CD14-positive monocyte (primary cell): ENCODE measurements at regions not wholly inside any gene's neighbourhood (a gene's known extent, or its start where the extent isn't known, plus 50 kb on each side); places are given as distances from the start of the nearest gene placed in this dataset.

Experiments used
- DNase-seq, 3 donors: peaks; one replicate each; pipeline ENCODE4 v3.0.0-alpha.2; 2011 to 2022
- H2AFZ ChIP-seq: 2 replicates; pipeline ENCODE4 v1.6.0; 2012; ENCODE audit warnings: mild to moderate bottlenecking, low read depth, low read length, inconsistent platforms; ENCODE audit not compliant: insufficient read depth, poor library complexity, severe bottlenecking
- H3K27ac ChIP-seq, 2 donors: 1 replicate in 1 of 2; 2 replicates in 1 of 2; pipeline ENCODE4 v1.5.1; 2012 to 2013; ENCODE audit warnings: low read length in 2 of 2, control low read depth in 1 of 2, inconsistent platforms in 1 of 2, low read depth in 1 of 2, mild to moderate bottlenecking in 1 of 2
- H3K27me3 ChIP-seq, 2 donors: one replicate each; pipeline versions ENCODE4 v1.6.0 to v1.6.1; 2011 to 2013; ENCODE audit warnings: low read length in 2 of 2; ENCODE audit not compliant: control insufficient read depth in 2 of 2, insufficient read depth in 2 of 2
- H3K36me3 ChIP-seq, 2 donors: replicated peaks in 1 of 2; 1 replicate in 1 of 2; 2 replicates in 1 of 2; pipeline versions ENCODE4 v1.5.1 to v1.6.1; 2012 to 2013; ENCODE audit warnings: low read length in 2 of 2, control low read depth in 1 of 2, inconsistent platforms in 1 of 2, mild to moderate bottlenecking in 1 of 2; ENCODE audit not compliant: insufficient read depth in 2 of 2, control insufficient read depth in 1 of 2
- H3K4me1 ChIP-seq, 2 donors: 1 replicate in 1 of 2; 2 replicates in 1 of 2; pipeline versions ENCODE4 v1.5.1 to v1.6.1; 2012 to 2013; ENCODE audit warnings: low read length in 2 of 2, control low read depth in 1 of 2, inconsistent platforms in 1 of 2, mild to moderate bottlenecking in 1 of 2, moderate library complexity in 1 of 2; ENCODE audit not compliant: insufficient read depth in 2 of 2, control insufficient read depth in 1 of 2
- H3K4me2 ChIP-seq: replicated peaks from 2 replicates; pipeline ENCODE3; 2012; ENCODE audit warnings: low read length, moderate library complexity, mild to moderate bottlenecking; ENCODE audit not compliant: poor library complexity, severe bottlenecking; ENCODE audit errors: extremely low read depth
- H3K4me3 ChIP-seq, 3 experiments: fragments of 200-600 bp in 1 of 3; sonication (generic) in 1 of 3; replicated peaks in 1 of 3; 1 replicate in 2 of 3; 2 replicates in 1 of 3; pipeline ENCODE4 v1.5.1; 2011 to 2013; ENCODE audit warnings: low read length in 3 of 3, mild to moderate bottlenecking in 3 of 3, control low read depth in 2 of 3, low read depth in 2 of 3, inconsistent platforms in 1 of 3, moderate library complexity in 1 of 3
- H3K79me2 ChIP-seq: 2 replicates; pipeline ENCODE4 v1.6.0; 2012; ENCODE audit warnings: mild to moderate bottlenecking, control low read depth, inconsistent platforms, low read length, moderate library complexity; ENCODE audit not compliant: insufficient read depth
- H3K9ac ChIP-seq: 2 replicates; pipeline ENCODE4 v1.6.0; 2017; ENCODE audit warnings: low read length, mild to moderate bottlenecking; ENCODE audit not compliant: insufficient read depth, poor library complexity, severe bottlenecking
- H3K9me3 ChIP-seq, 2 donors: replicated peaks in 1 of 2; 1 replicate in 1 of 2; 2 replicates in 1 of 2; pipeline versions ENCODE4 v1.5.1 to v1.6.1; 2012 to 2013; ENCODE audit warnings: low read length in 2 of 2, control low read depth in 1 of 2; ENCODE audit not compliant: control insufficient read depth in 1 of 2, insufficient read depth in 1 of 2
- H4K20me1 ChIP-seq: 2 replicates; pipeline ENCODE4 v1.6.0; 2012; ENCODE audit warnings: mild to moderate bottlenecking, low read length, control low read depth, moderate library complexity; ENCODE audit not compliant: insufficient read depth
- H3K27ac Mint-ChIP-seq, 7 donors: one replicate each; pipeline ENCODE4 v1.8.0; 2020; ENCODE audit warnings: mild to moderate bottlenecking in 7 of 7, mixed read lengths in 7 of 7, moderate library complexity in 6 of 7, inconsistent platforms in 2 of 7
- H3K27me3 Mint-ChIP-seq, 3 donors: one replicate each; pipeline ENCODE4 v1.8.0; 2021 to 2022; ENCODE audit warnings: low read depth in 3 of 3, mild to moderate bottlenecking in 3 of 3, mixed read lengths in 3 of 3, moderate library complexity in 3 of 3, inconsistent platforms in 1 of 3
- H3K36me3 Mint-ChIP-seq, 2 donors: one replicate each; pipeline ENCODE4 v1.8.0; 2020; ENCODE audit warnings: mixed read lengths in 2 of 2, inconsistent platforms in 1 of 2, mild to moderate bottlenecking in 1 of 2
- H3K4me1 Mint-ChIP-seq: one replicate; pipeline ENCODE4 v1.8.0; 2020; ENCODE audit warnings: mild to moderate bottlenecking, mixed read lengths
- H3K4me3 Mint-ChIP-seq, 2 donors: one replicate each; pipeline ENCODE4 v1.8.0; 2020; ENCODE audit warnings: mild to moderate bottlenecking in 2 of 2, mixed read lengths in 2 of 2, moderate library complexity in 1 of 2
- H3K9me3 Mint-ChIP-seq, 7 donors: one replicate each; pipeline ENCODE4 v1.8.0; 2020 to 2022; ENCODE audit warnings: mixed read lengths in 7 of 7, mild to moderate bottlenecking in 6 of 7, moderate library complexity in 6 of 7, inconsistent platforms in 2 of 7
- WGBS: methylation state at CpG from one replicate; pipeline ENCODE4 v1.1.5; 2013; ENCODE audit warnings: missing lambda C conversion rate; ENCODE audit not compliant: insufficient coverage; 5-methylcytosine and 5-hydroxymethylcytosine counted together
- intact Hi-C, 2 donors: fragments of 100-400 bp; cut with micrococcal nuclease; formaldehyde crosslinking; loops; one replicate each; pipeline versions ENCODE4 v1.15.0 to v1.15.1; 2023
- TF ChIP-seq, protein P1 (sequence below): fragments of 200-600 bp; IDR thresholded peaks from one replicate; pipeline ENCODE4 v1.8.0; 2022; ENCODE audit warnings: antibody characterized with exemption, mild to moderate bottlenecking

DNA sequence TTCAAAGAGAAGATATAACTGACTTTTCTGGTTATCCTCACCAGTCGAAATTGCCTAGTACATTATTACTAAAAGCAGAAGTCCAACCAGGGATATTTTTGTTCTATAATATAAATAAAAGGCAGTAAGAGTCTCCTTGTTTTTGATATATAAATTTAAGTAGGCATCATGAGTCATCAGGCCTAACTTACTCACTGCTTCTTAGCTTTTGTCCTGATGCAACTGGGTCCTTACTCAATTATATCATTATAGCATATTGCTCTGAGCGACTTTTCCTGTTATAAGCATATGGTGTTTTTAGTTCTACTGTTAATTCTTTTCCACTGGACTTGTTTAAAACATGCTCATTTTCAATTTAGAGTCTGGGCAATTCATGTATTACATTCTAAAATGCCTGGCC, 910.1 kb downstream of the MCTP2 start:
- H3K36me3 ChIP-seq: no peaks in the 10 kb centered on the region
- H3K4me3 Mint-ChIP-seq: no peak overlapping the region
- H3K27ac Mint-ChIP-seq: no peak overlapping the region
- H3K9me3 ChIP-seq: no peaks in the 10 kb centered on the region
- H3K4me1 Mint-ChIP-seq: no peaks in the 10 kb centered on the region
- no peaks in the 10 kb centered on the region for H3K4me1 ChIP-seq
- H3K9me3 Mint-ChIP-seq: peaks cover 0 to 2% (median 0%) of the 10 kb centered on the region in 7 donors
- H2AFZ ChIP-seq: no peak overlapping the region
- intact Hi-C loops: no loop called here
- H3K27ac ChIP-seq: no peak overlapping the region
- H3K27me3 ChIP-seq: no peaks in the 10 kb centered on the region
- no peak overlapping the region for H3K4me2 ChIP-seq
- H3K27me3 Mint-ChIP-seq: no peaks in the 10 kb centered on the region
- H3K9ac ChIP-seq: no peak overlapping the region
- no peak overlapping the region for H3K4me3 ChIP-seq
- WGBS: no CpG with 5 or more reads among the region's 2 CpGs
- no peaks in the 10 kb centered on the region for H3K79me2 ChIP-seq
- TF ChIP-seq, protein P1, sequence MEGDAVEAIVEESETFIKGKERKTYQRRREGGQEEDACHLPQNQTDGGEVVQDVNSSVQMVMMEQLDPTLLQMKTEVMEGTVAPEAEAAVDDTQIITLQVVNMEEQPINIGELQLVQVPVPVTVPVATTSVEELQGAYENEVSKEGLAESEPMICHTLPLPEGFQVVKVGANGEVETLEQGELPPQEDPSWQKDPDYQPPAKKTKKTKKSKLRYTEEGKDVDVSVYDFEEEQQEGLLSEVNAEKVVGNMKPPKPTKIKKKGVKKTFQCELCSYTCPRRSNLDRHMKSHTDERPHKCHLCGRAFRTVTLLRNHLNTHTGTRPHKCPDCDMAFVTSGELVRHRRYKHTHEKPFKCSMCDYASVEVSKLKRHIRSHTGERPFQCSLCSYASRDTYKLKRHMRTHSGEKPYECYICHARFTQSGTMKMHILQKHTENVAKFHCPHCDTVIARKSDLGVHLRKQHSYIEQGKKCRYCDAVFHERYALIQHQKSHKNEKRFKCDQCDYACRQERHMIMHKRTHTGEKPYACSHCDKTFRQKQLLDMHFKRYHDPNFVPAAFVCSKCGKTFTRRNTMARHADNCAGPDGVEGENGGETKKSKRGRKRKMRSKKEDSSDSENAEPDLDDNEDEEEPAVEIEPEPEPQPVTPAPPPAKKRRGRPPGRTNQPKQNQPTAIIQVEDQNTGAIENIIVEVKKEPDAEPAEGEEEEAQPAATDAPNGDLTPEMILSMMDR: no peak
- H3K36me3 Mint-ChIP-seq: no peaks in the 10 kb centered on the region
- H4K20me1 ChIP-seq: no peaks in the 10 kb centered on the region
- DNase-seq: no peak

DNA sequence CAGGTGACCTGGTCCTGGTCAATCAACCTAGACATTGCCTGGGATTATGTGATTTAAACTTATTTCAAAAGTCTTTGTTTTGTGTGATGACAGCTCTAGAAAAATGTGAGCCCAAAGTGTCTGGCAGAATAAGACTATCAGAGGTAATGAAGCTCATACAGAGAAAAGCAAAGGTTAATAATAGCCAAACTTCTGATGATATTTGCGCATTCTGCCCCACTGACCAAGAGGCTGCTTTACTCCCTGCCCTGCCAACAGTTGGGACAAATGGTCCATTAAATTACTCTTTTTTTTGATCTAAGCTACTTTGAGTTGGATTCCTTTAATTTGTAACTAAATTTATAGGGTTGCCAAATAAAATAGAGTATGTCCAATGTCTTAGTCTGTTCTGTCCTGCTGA, 911.2 kb downstream of the MCTP2 start:
- Mint-ChIP-seq H3K27ac (no peak overlapping the region), H3K4me3 (no peak overlapping the region), H3K4me1 (no peaks in the 10 kb centered on the region), H3K9me3 (peaks cover 0 to 2% (median 0%) of the 10 kb centered on the region in 7 donors), H3K36me3 (no peaks in the 10 kb centered on the region), H3K27me3 (no peaks in the 10 kb centered on the region)
- Histone ChIP-seq H3K9me3 (no peaks in the 10 kb centered on the region), H3K36me3 (no peaks in the 10 kb centered on the region), H3K27ac (no peak overlapping the region), H3K27me3 (no peaks in the 10 kb centered on the region), H3K4me3 (no peak overlapping the region), H4K20me1 (no peaks in the 10 kb centered on the region), H3K4me2 (no peak overlapping the region), H3K9ac (no peak overlapping the region), H3K79me2 (no peaks in the 10 kb centered on the region), H2AFZ (no peak overlapping the region), H3K4me1 (no peaks in the 10 kb centered on the region)
- TF ChIP-seq, protein P1: no peak
- intact Hi-C loops: no loop called here
- WGBS: no CpG with 5 or more reads among the region's 1 CpG
- no peak for DNase-seq
